Astrocyte (in vitro differentiated cells and primary cell): ENCODE measurements at regions not wholly inside any gene's neighbourhood (a gene's known extent, or its start where the extent isn't known, plus 50 kb on each side); places are given as distances from the start of the nearest gene placed in this dataset.

Source experiments
- DNase-seq: peaks from one replicate; pipeline ENCODE4 v3.0.0-alpha.2; 2010; ENCODE audit warnings: low read depth
- FAIRE-seq: peaks from 2 replicates; lab custom pipeline; 2011; peaks lifted over from hg19 to GRCh38; lab: Jason Lieb, UNC
- H2AFZ ChIP-seq: 2 replicates; pipeline ENCODE4 v1.6.0; 2012; ENCODE audit warnings: low read depth, low read length, inconsistent platforms
- H3K27ac ChIP-seq: 2 replicates; pipeline ENCODE4 v1.5.1; 2011; ENCODE audit warnings: low read depth, low read length, inconsistent platforms
- H3K27me3 ChIP-seq: 2 replicates; pipeline ENCODE4 v1.6.0; 2011; ENCODE audit warnings: low read length, inconsistent platforms; ENCODE audit not compliant: insufficient read depth
- H3K36me3 ChIP-seq: 2 replicates; pipeline ENCODE4 v1.5.1; 2011; ENCODE audit warnings: low read length, inconsistent platforms; ENCODE audit not compliant: insufficient read depth
- H3K4me1 ChIP-seq: 2 replicates; pipeline ENCODE4 v1.5.1; 2011; ENCODE audit warnings: low read length, inconsistent platforms; ENCODE audit not compliant: insufficient read depth
- H3K4me2 ChIP-seq: 2 replicates; pipeline ENCODE4 v1.6.0; 2012; ENCODE audit warnings: low read length, inconsistent platforms
- H3K4me3 ChIP-seq: 2 replicates; pipeline ENCODE4 v1.5.1; 2011; ENCODE audit warnings: low read depth, mild to moderate bottlenecking, low read length, inconsistent platforms; ENCODE audit not compliant: insufficient read depth
- H3K79me2 ChIP-seq: 2 replicates; pipeline ENCODE4 v1.6.0; 2012; ENCODE audit warnings: mild to moderate bottlenecking, low read length, inconsistent platforms; ENCODE audit not compliant: insufficient read depth
- H3K9ac ChIP-seq: 2 replicates; pipeline ENCODE4 v1.6.0; 2012; ENCODE audit warnings: mild to moderate bottlenecking, low read length, inconsistent platforms
- H3K9me3 ChIP-seq: 2 replicates; pipeline ENCODE4 v1.5.1; 2012; ENCODE audit warnings: low read depth, mild to moderate bottlenecking, low read length, inconsistent platforms; ENCODE audit not compliant: insufficient read depth
- H4K20me1 ChIP-seq: 2 replicates; pipeline ENCODE4 v1.6.0; 2012; ENCODE audit warnings: low read length, inconsistent platforms; ENCODE audit not compliant: insufficient read depth
- H3K27ac Mint-ChIP-seq: one replicate; pipeline ENCODE4 v1.8.0; 2021; ENCODE audit warnings: mild to moderate bottlenecking, mixed read lengths; ENCODE audit not compliant: unreplicated experiment
- H3K27me3 Mint-ChIP-seq: one replicate; pipeline ENCODE4 v1.8.0; 2021; ENCODE audit warnings: low read depth, mixed read lengths; ENCODE audit not compliant: unreplicated experiment
- H3K36me3 Mint-ChIP-seq: one replicate; pipeline ENCODE4 v1.8.0; 2021; ENCODE audit warnings: low read depth, mixed read lengths; ENCODE audit not compliant: unreplicated experiment
- H3K4me1 Mint-ChIP-seq: one replicate; pipeline ENCODE4 v1.8.0; 2021; ENCODE audit warnings: low read depth, mixed read lengths; ENCODE audit not compliant: unreplicated experiment
- H3K4me3 Mint-ChIP-seq: one replicate; pipeline ENCODE4 v1.8.0; 2021; ENCODE audit warnings: mild to moderate bottlenecking, moderate library complexity, mixed read lengths; ENCODE audit not compliant: unreplicated experiment
- H3K9me3 Mint-ChIP-seq: one replicate; pipeline ENCODE4 v1.8.0; 2021; ENCODE audit warnings: mild to moderate bottlenecking, mixed read lengths; ENCODE audit not compliant: unreplicated experiment
- CTCF ChIP-seq: IDR thresholded peaks from 2 replicates; pipeline ENCODE4 v1.5.1; 2011; ENCODE audit warnings: low read depth, mild to moderate bottlenecking, inconsistent platforms, low read length, moderate library complexity; ENCODE audit not compliant: insufficient read depth
- EZH2 ChIP-seq: IDR thresholded peaks from 2 replicates; pipeline ENCODE4 v1.6.1; 2012; ENCODE audit warnings: mild to moderate bottlenecking, low read length, inconsistent platforms; ENCODE audit not compliant: insufficient read depth

- Mint-ChIP-seq H3K27me3 (peaks cover 4% of the 10 kb centered on the region), H3K9me3 (no peaks in the 10 kb centered on the region), H3K27ac (no peak overlapping the region), H3K4me3 (no peak overlapping the region), H3K4me1 (no peaks in the 10 kb centered on the region), H3K36me3 (no peaks in the 10 kb centered on the region)
- no peak overlapping the region for H3K9ac ChIP-seq
- no peak overlapping the region for H3K4me2 ChIP-seq
- H3K36me3 ChIP-seq, result no peaks in the 10 kb centered on the region
- DNase-seq (no peak), FAIRE-seq (no peak)
- no peak for TF ChIP-seq CTCF
- TF ChIP-seq EZH2, result no peak
- no peaks in the 10 kb centered on the region for H3K79me2 ChIP-seq
- no peaks in the 10 kb centered on the region for H3K27me3 ChIP-seq
- H3K4me1 ChIP-seq, result no peaks in the 10 kb centered on the region
- no peak overlapping the region for H2AFZ ChIP-seq
- no peak overlapping the region for H3K4me3 ChIP-seq
- peaks cover 2% of the 10 kb centered on the region for H3K9me3 ChIP-seq
- H4K20me1 ChIP-seq, result no peaks in the 10 kb centered on the region
- no peak overlapping the region for H3K27ac ChIP-seq
Measured at GRCh38 chr20:16178546-16179135, 394.6 kb downstream of the KIF16B start.

DNA sequence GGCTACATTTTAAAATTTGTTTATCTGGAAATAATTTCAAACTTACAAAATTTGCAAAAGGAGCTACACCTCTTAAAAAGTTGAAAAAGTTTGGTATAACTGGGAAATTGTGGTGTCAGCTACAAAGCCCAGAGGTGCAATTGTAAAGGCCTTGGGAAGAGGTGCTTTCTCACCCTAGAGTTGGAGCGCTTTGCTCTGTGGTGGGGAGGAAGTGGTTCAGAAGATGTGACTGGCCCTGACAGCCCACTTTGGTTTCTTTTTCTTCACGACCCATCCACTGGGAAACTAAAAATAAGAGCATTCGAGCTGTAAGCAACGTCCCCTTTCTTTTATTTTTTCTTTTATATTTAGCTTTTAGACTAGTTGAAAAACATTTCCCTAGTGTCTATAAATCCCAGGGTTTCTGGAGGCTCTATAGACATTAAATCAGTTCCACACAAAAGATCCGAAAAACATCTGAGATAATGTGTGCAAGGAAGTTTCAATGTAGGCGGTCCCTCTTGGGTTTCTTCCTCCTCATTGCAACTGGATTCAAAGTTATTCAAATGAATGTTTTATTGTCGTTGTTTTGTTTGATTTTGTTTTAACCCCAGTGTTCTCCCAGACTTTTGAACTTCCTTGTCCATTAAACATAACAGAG lies 397.8 kb downstream of the KIF16B start:
- Histone ChIP-seq H3K36me3 (no peaks in the 10 kb centered on the region), H3K27me3 (no peaks in the 10 kb centered on the region), H2AFZ (no peak overlapping the region), H3K9ac (no peak overlapping the region), H3K9me3 (no peaks in the 10 kb centered on the region), H3K79me2 (no peaks in the 10 kb centered on the region), H3K4me3 (no peak overlapping the region), H3K4me2 (no peak overlapping the region), H3K4me1 (no peaks in the 10 kb centered on the region), H3K27ac (no peak overlapping the region), H4K20me1 (no peaks in the 10 kb centered on the region)
- Mint-ChIP-seq H3K4me1 (no peaks in the 10 kb centered on the region), H3K9me3 (peaks cover 3% of the 10 kb centered on the region), H3K27ac (no peak overlapping the region), H3K36me3 (no peaks in the 10 kb centered on the region), H3K4me3 (no peak overlapping the region), H3K27me3 (peaks cover 3% of the 10 kb centered on the region)
- FAIRE-seq (no peak), DNase-seq (no peak)
- no peak for TF ChIP-seq EZH2

- H3K9me3 ChIP-seq, result peaks cover 1% of the 10 kb centered on the region
- no peaks in the 10 kb centered on the region for H4K20me1 ChIP-seq
- H3K4me1 Mint-ChIP-seq, result no peaks in the 10 kb centered on the region
- peaks cover 3% of the 10 kb centered on the region for H3K9me3 Mint-ChIP-seq
- H3K27me3 ChIP-seq, result no peaks in the 10 kb centered on the region
- H3K4me2 ChIP-seq, result no peak overlapping the region
- no peak for FAIRE-seq
- H3K27me3 Mint-ChIP-seq, result peaks cover 3% of the 10 kb centered on the region
- DNase-seq, result no peak
- H3K36me3 Mint-ChIP-seq, result no peaks in the 10 kb centered on the region
- H3K27ac ChIP-seq, result no peak overlapping the region
- no peaks in the 10 kb centered on the region for H3K36me3 ChIP-seq
- H3K27ac Mint-ChIP-seq, result no peak overlapping the region
- no peak overlapping the region for H3K9ac ChIP-seq
- H3K79me2 ChIP-seq, result no peaks in the 10 kb centered on the region
- H2AFZ ChIP-seq, result no peak overlapping the region
- H3K4me3 Mint-ChIP-seq, result no peak overlapping the region
- H3K4me3 ChIP-seq, result no peak overlapping the region
- H3K4me1 ChIP-seq, result no peaks in the 10 kb centered on the region
- TF ChIP-seq EZH2, result no peak
- TF ChIP-seq CTCF, result no peak
Measured at GRCh38 chr20:16174311-16174710, 398.9 kb downstream of the KIF16B start.
